Testis (tissue), 2 donors: ENCODE measurements at regions not wholly inside any gene's neighbourhood (a gene's known extent, or its start where the extent isn't known, plus 50 kb on each side); places are given as distances from the start of the nearest gene placed in this dataset.
"Not testable (repeated sequence)": the region's sequence is repeated elsewhere in the genome, so short reads cannot be mapped to it uniquely, and the experiment has no call there.

ENCODE experiments used
- DNase-seq: peaks from one replicate; pipeline ENCODE4 v3.0.0-alpha.2; 2019
- H3K27ac ChIP-seq, 2 donors: fragments of 200-600 bp; sonication (generic); one replicate each; pipeline ENCODE4 v1.5.1; 2019
- H3K27me3 ChIP-seq: fragments of 200-600 bp; sonication (generic); one replicate; pipeline ENCODE4 v1.5.1; 2019
- H3K36me3 ChIP-seq: fragments of 200-600 bp; sonication (generic); one replicate; pipeline ENCODE4 v1.5.1; 2017; ENCODE audit warnings: low read depth; ENCODE audit errors: missing control alignments
- H3K4me1 ChIP-seq: fragments of 200-600 bp; sonication (generic); one replicate; pipeline ENCODE4 v1.5.1; 2019
- H3K4me3 ChIP-seq, 2 donors: fragments of 200-600 bp; sonication (generic); one replicate each; pipeline ENCODE4 v1.5.1; 2017 to 2019
- H3K9me3 ChIP-seq: fragments of 200-600 bp; sonication (generic); one replicate; pipeline ENCODE4 v1.5.1; 2017
- POLR2A ChIP-seq: fragments of 450-650 bp; IDR thresholded peaks from one replicate; pipeline ENCODE4 v1.6.1; 2017; ENCODE audit warnings: antibody characterized with exemption, mild to moderate bottlenecking, moderate library complexity
- WGBS, 2 donors: methylation state at CpG; one replicate each; pipeline ENCODE4 v1.1.5; 2018; 5-methylcytosine and 5-hydroxymethylcytosine counted together
- intact Hi-C: fragments of 100-400 bp; cut with DNase I; formaldehyde crosslinking; loops from one replicate; pipeline ENCODE4 v1.15.1; 2023; ENCODE audit warnings: low total_unique reads
- TF ChIP-seq, protein P1 (sequence below), 3 experiments: fragments of 450-650 bp in 2 of 3; fragments of 200-600 bp in 1 of 3; sonication (generic) in 1 of 3; IDR thresholded peaks; one replicate each; pipeline ENCODE4 v1.5.1; 2016 to 2019; ENCODE audit warnings: antibody characterized with exemption in 3 of 3, mild to moderate bottlenecking in 2 of 3, moderate library complexity in 1 of 3

DNA sequence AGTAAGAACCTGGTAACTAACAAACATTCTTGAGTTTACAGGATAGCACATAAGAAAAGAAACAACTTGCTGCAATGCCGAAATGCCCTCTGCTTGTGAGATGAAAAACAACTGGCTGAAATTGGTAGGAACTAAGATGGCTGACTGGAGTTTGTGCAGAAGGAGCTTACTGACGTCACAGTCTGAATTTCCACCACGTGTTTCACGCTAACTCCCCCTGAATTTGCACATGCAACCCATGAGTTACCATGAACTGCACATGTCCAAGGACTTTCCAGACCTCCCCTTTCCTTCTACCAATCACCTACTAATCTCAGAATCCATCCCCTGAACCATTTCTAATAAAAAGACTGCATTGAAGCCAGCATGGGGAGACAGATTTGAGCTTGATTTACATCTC lies 86.3 kb upstream of the KCND2 start:
- Histone ChIP-seq H3K4me1 (no peaks in the 10 kb centered on the region), H3K4me3 (no peak overlapping the region), H3K36me3 (no peaks in the 10 kb centered on the region), H3K27ac (no peak overlapping the region), H3K27me3 (no peaks in the 10 kb centered on the region), H3K9me3 (no peaks in the 10 kb centered on the region)
- intact Hi-C loops, result no loop called here
- TF ChIP-seq, protein P1, sequence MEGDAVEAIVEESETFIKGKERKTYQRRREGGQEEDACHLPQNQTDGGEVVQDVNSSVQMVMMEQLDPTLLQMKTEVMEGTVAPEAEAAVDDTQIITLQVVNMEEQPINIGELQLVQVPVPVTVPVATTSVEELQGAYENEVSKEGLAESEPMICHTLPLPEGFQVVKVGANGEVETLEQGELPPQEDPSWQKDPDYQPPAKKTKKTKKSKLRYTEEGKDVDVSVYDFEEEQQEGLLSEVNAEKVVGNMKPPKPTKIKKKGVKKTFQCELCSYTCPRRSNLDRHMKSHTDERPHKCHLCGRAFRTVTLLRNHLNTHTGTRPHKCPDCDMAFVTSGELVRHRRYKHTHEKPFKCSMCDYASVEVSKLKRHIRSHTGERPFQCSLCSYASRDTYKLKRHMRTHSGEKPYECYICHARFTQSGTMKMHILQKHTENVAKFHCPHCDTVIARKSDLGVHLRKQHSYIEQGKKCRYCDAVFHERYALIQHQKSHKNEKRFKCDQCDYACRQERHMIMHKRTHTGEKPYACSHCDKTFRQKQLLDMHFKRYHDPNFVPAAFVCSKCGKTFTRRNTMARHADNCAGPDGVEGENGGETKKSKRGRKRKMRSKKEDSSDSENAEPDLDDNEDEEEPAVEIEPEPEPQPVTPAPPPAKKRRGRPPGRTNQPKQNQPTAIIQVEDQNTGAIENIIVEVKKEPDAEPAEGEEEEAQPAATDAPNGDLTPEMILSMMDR (IDR thresholded peaks at IDR 0.05), result no peak
- no peak for TF ChIP-seq POLR2A
- WGBS, 2 donors, result 77 to 85% methylated on average over 4 of the region's 4 CpGs
- no peak for DNase-seq

DNA sequence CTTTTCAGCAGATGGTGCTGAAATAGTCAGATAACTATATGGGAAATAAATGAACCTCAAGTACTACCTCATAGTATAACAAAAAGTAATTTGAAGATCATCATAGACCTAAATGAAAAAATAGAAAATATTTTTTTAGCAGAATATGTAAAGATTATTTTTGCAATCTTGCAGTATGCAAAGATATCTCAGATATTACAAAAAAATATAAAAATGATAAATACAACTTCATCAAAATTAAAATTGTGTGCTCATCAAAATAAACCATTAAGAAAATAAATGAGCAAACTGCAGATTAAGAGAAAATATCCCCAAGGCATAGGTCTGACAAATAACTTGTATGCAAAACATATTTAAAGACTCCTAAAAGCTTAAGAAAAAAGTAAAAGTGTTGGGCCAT lies 83.4 kb upstream of the KCND2 start:
- no peak for TF ChIP-seq POLR2A
- TF ChIP-seq, protein P1 (IDR thresholded peaks at IDR 0.05), result no peak
- no peaks in the 10 kb centered on the region for H3K27me3 ChIP-seq
- no peak overlapping the region for H3K4me3 ChIP-seq
- no peak overlapping the region for H3K27ac ChIP-seq
- intact Hi-C loops, result no loop called here
- no peaks in the 10 kb centered on the region for H3K9me3 ChIP-seq
- H3K36me3 ChIP-seq, result no peaks in the 10 kb centered on the region
- no peaks in the 10 kb centered on the region for H3K4me1 ChIP-seq
- DNase-seq, result no peak

DNA sequence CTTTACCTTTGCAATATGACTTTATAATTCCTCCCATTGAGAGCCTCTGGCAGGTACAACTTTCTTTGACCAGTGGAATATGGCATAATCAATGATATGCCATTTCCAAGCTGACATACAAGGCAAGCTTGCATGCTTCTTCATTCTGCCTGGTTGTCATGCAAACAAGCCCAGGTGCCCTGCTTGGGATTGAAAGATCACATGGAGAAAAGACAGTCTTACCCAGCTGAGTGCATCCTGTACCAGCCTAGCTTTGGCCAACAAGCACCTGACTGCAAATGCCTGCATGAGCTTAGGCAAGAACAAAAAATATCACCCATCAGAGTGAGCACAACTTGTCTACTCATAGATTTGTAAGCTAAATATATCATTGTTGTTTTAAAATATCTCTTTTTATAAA lies 82.9 kb upstream of the KCND2 start:
- Histone ChIP-seq H3K4me3 (no peak overlapping the region), H3K4me1 (no peaks in the 10 kb centered on the region), H3K9me3 (no peaks in the 10 kb centered on the region), H3K36me3 (no peaks in the 10 kb centered on the region), H3K27ac (no peak overlapping the region), H3K27me3 (no peaks in the 10 kb centered on the region)
- TF ChIP-seq POLR2A, result no peak
- TF ChIP-seq, protein P1 (IDR thresholded peaks at IDR 0.05), result no peak
- DNase-seq, result no peak
- intact Hi-C loops, result no loop called here

DNA sequence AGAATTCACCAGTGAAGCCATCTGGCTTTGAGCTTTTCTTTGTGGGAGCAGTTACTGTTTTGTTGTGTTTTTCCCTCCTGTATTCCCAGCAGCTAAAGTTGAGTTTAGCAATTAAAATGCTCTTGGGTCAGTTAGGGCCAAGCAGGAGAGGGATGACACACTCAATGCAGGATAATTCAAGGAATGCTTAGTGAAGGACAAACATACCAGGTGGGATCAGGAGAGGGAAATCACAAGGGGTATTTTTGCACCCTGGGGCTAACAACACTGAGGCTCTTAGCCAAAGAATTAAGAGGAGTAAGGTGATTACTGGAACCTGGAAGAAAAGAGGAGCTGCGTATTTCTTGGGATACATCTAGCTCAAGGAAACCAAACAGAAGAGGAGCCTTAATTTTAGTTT lies 82.4 kb upstream of the KCND2 start:
- 89 to 93% methylated on average over 1 of the region's 1 CpG for WGBS, 2 donors
- intact Hi-C loops, result no loop called here
- H3K4me1 ChIP-seq, result no peaks in the 10 kb centered on the region

DNA sequence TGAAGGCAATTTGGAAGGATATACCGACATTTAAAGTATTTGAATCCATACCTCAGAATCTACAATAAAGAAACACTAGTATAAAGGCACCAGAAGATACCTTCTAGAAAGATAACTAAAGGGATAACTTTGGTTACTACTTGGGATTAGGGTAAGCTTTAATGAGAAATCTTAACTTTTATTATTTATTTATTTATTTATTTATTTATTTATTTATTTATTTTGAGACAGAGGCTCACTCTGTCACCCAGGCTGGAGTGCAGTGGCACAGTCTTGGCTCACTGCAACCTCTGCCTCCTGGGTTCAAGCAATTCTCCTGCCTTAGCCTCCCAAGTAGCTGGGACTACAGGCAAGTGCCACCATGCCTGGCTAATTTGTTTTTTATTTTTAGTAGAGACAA lies 81.6 kb upstream of the KCND2 start:
- H3K27ac ChIP-seq, H3K9me3 ChIP-seq, H3K4me3 ChIP-seq, DNase-seq, H3K4me1 ChIP-seq, intact Hi-C loops, H3K27me3 ChIP-seq, H3K36me3 ChIP-seq: not testable (repeated sequence)
- WGBS, 2 donors, result 92% methylated on average over 1 of the region's 1 CpG

More for the DNA sequence above, 82.4 kb upstream of the KCND2 start:
- TF ChIP-seq, protein P1 (IDR thresholded peaks at IDR 0.05), result no peak
- TF ChIP-seq POLR2A, result no peak
- no peaks in the 10 kb centered on the region for H3K36me3 ChIP-seq
- no peaks in the 10 kb centered on the region for H3K27me3 ChIP-seq
- no peak overlapping the region for H3K4me3 ChIP-seq
- DNase-seq, result no peak
- no peak overlapping the region for H3K27ac ChIP-seq
- H3K9me3 ChIP-seq, result no peaks in the 10 kb centered on the region
